Neuronal stem cell (in vitro differentiated cells): ENCODE measurements at regions not wholly inside any gene's neighbourhood (a gene's known extent, or its start where the extent isn't known, plus 50 kb on each side); places are given as distances from the start of the nearest gene placed in this dataset.

Experiments used
- DNase-seq: peaks from one replicate; pipeline ENCODE4 v3.0.0-alpha.2; 2013; ENCODE audit warnings: low spot score
- H2AFZ ChIP-seq: one replicate; pipeline ENCODE4 v1.6.1; 2013; ENCODE audit warnings: mild to moderate bottlenecking, low read length, inconsistent platforms
- H2AK5ac ChIP-seq: 2 replicates; pipeline ENCODE4 v1.6.1; 2013; ENCODE audit warnings: low read depth, mild to moderate bottlenecking, inconsistent platforms, low read length, moderate library complexity, mixed read lengths
- H2BK120ac ChIP-seq: 2 replicates; pipeline ENCODE4 v1.6.1; 2013; ENCODE audit warnings: low read depth, mild to moderate bottlenecking, inconsistent platforms, low read length, moderate library complexity, mixed read lengths
- H2BK12ac ChIP-seq: one replicate; pipeline ENCODE4 v1.6.1; 2013; ENCODE audit warnings: low read length, inconsistent platforms
- H2BK15ac ChIP-seq: 2 replicates; pipeline ENCODE4 v1.6.1; 2013; ENCODE audit warnings: mild to moderate bottlenecking, low read length, inconsistent platforms, mixed read lengths
- H2BK5ac ChIP-seq: one replicate; pipeline ENCODE4 v1.6.1; 2013; ENCODE audit warnings: inconsistent platforms, mild to moderate bottlenecking, low read length, moderate library complexity
- H3K14ac ChIP-seq: one replicate; pipeline ENCODE4 v1.6.1; 2013; ENCODE audit warnings: low read length, inconsistent platforms
- H3K18ac ChIP-seq: 2 replicates; pipeline ENCODE4 v1.6.1; 2013; ENCODE audit warnings: low read length, inconsistent platforms
- H3K23ac ChIP-seq: 2 replicates; pipeline ENCODE4 v1.6.1; 2013; ENCODE audit warnings: low read depth, mild to moderate bottlenecking, mixed read lengths, low read length, inconsistent platforms; ENCODE audit not compliant: poor library complexity
- H3K27ac ChIP-seq: replicated peaks from 3 replicates; pipeline ENCODE4 v1.5.1; 2013; ENCODE audit warnings: low read length, inconsistent platforms
- H3K27me3 ChIP-seq, 3 experiments: 2 replicates each; pipeline ENCODE4 v1.6.1; 2013; ENCODE audit warnings: low read length in 3 of 3, mild to moderate bottlenecking in 2 of 3, inconsistent platforms in 1 of 3, low read depth in 1 of 3, mixed read lengths in 1 of 3, moderate library complexity in 1 of 3; ENCODE audit not compliant: control insufficient read depth in 3 of 3, insufficient read depth in 3 of 3
- H3K36me3 ChIP-seq, 2 donors: replicated peaks in 1 of 2; 2 replicates each; pipeline ENCODE4 v1.6.1; 2013; ENCODE audit warnings: low read length in 2 of 2; ENCODE audit not compliant: control insufficient read depth in 2 of 2, insufficient read depth in 2 of 2
- H3K4ac ChIP-seq: 2 replicates; pipeline ENCODE4 v1.6.1; 2013; ENCODE audit warnings: inconsistent platforms, mild to moderate bottlenecking, low read length, moderate library complexity
- H3K4me1 ChIP-seq, 2 donors: 1 replicate in 1 of 2; 2 replicates in 1 of 2; pipeline ENCODE4 v1.6.1; 2013; ENCODE audit warnings: low read length in 2 of 2, low read depth in 1 of 2; ENCODE audit not compliant: control insufficient read depth in 2 of 2, insufficient read depth in 1 of 2
- H3K4me2 ChIP-seq: one replicate; pipeline ENCODE4 v1.6.1; 2013; ENCODE audit warnings: mild to moderate bottlenecking, low read length, inconsistent platforms; ENCODE audit not compliant: insufficient read depth, poor library complexity, severe bottlenecking
- H3K4me3 ChIP-seq, 2 donors: 2 replicates each; pipeline ENCODE4 v1.5.1; 2013; ENCODE audit warnings: low read length in 2 of 2, mild to moderate bottlenecking in 2 of 2, inconsistent platforms in 1 of 2, moderate library complexity in 1 of 2
- H3K79me1 ChIP-seq: one replicate; pipeline ENCODE4 v1.6.1; 2013; ENCODE audit warnings: low read depth, mild to moderate bottlenecking, inconsistent platforms, low read length, moderate library complexity
- H3K9ac ChIP-seq: one replicate; pipeline ENCODE4 v1.6.1; 2013; ENCODE audit warnings: mild to moderate bottlenecking, low read depth, low read length, inconsistent platforms; ENCODE audit not compliant: poor library complexity
- H3K9me3 ChIP-seq, 2 donors: replicated peaks in 1 of 2; 2 replicates each; pipeline versions ENCODE3 to v1.6.1; 2013; ENCODE audit warnings: low read length in 2 of 2, mild to moderate bottlenecking in 2 of 2, inconsistent platforms in 1 of 2, low read depth in 1 of 2, mixed read lengths in 1 of 2, moderate library complexity in 1 of 2; ENCODE audit not compliant: control insufficient read depth in 2 of 2, insufficient read depth in 1 of 2
- H4K8ac ChIP-seq: one replicate; pipeline ENCODE4 v1.6.1; 2013; ENCODE audit warnings: low read depth, mild to moderate bottlenecking, inconsistent platforms, low read length, moderate library complexity
- H4K91ac ChIP-seq: one replicate; pipeline ENCODE4 v1.6.1; 2013; ENCODE audit warnings: low read length, low read depth, mild to moderate bottlenecking, inconsistent platforms; ENCODE audit not compliant: poor library complexity
- WGBS, 2 donors: extraction: QIAGEN DNeasy Blood & Tissue Kit; methylation state at CpG; one replicate each; pipeline ENCODE4 v1.1.7; 2013; ENCODE audit warnings: missing lambda C conversion rate in 2 of 2, mixed read lengths in 1 of 2; ENCODE audit not compliant: insufficient read length in 2 of 2, insufficient replicate concordance in 1 of 2; ENCODE audit errors: extremely low coverage in 2 of 2; 5-methylcytosine and 5-hydroxymethylcytosine counted together

DNA sequence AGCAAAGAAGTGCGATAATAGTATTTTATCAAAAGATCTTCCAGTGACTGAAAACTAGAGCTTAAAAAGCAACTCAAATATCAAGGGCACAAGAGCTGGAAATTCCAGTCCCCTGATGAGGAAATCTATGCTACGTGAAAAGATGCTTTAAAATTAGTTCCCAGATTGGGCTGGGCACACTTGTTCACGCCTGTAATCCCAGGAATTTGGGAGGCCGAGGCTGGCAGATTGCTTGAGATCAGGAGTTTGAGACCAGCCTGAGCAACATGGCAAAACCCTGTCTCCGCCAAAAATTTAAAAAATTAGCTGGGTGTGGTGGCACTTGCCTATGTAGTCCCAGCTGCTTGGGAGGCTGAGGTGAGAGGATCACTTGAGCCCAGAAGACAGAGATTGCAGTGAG is 138.8 kb downstream of the SEMA6D start:
- WGBS, 2 donors, result no CpG with 5 or more reads among the region's 5 CpGs
- Histone ChIP-seq H3K4me1 (peaks cover 0 to 9% of the 10 kb centered on the region in 2 donors), H3K9ac (no peak overlapping the region), H3K18ac (no peak overlapping the region), H3K27me3 (no peaks in the 10 kb centered on the region), H2AFZ (no peak overlapping the region), H3K4me2 (no peak overlapping the region), H2BK120ac (no peak overlapping the region), H3K23ac (no peak overlapping the region), H3K9me3 (no peaks in the 10 kb centered on the region), H4K8ac (no peak overlapping the region), H3K4ac (no peak overlapping the region), H3K36me3 (no peaks in the 10 kb centered on the region), H3K79me1 (no peaks in the 10 kb centered on the region), H3K4me3 (no peak overlapping the region), H3K27ac (no peak overlapping the region), H2BK15ac (no peak overlapping the region), H3K14ac (no peak overlapping the region), H4K91ac (no peak overlapping the region), H2AK5ac (no peak overlapping the region), H2BK12ac (no peak overlapping the region), H2BK5ac (no peak overlapping the region)
- no peak for DNase-seq

DNA sequence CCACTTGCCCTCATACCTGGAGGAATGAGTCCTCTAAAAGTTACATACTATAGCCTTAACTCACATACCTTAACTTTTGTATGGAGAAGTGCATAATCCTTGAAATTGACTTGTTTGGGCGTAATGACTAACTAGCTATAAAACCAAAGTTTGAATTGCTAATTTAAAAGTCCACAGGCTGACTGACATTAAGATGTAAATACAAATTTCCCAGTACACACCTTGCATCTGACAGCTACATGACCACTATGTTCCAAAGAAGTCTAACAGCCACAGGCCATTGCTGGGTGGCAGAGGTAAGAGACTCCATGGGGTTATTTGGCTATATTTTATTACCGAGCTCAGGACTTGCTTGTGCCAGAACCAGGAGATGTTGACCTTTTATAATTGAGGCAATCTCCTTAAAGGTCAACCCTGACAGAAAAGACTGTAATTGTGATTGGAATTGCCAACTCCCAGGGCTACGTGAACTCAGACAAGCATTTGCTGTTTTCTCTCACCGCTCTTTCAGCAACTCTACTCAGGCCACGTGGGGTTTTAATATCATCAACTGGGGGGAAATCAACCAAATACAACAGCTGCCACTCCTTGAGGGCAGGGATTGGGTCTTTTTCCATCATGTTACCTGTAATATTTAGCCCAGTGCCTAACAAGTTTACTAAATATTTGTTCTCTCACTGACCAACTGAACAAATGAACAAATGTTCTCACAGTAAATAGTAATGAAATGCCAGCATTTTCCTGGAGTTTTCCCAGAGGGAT is 139.9 kb downstream of the SEMA6D start:
- H3K4me1 ChIP-seq, result peaks cover 0 to 12% of the 10 kb centered on the region in 2 donors
- no peak overlapping the region for H3K4ac ChIP-seq
- no peak overlapping the region for H3K27ac ChIP-seq
- WGBS, 2 donors, result no CpG with 5 or more reads among the region's 5 CpGs
- no peak overlapping the region for H2AFZ ChIP-seq
- no peak overlapping the region for H3K14ac ChIP-seq
- H2AK5ac ChIP-seq, result no peak overlapping the region
- H2BK120ac ChIP-seq, result no peak overlapping the region
- H3K18ac ChIP-seq, result no peak overlapping the region
- no peaks in the 10 kb centered on the region for H3K36me3 ChIP-seq
- no peak overlapping the region for H4K91ac ChIP-seq
- H3K9me3 ChIP-seq, result no peaks in the 10 kb centered on the region
- H3K23ac ChIP-seq, result no peak overlapping the region
- no peaks in the 10 kb centered on the region for H3K27me3 ChIP-seq
- no peak overlapping the region for H2BK12ac ChIP-seq
- no peak overlapping the region for H3K4me2 ChIP-seq
- no peak overlapping the region for H2BK15ac ChIP-seq
- no peak overlapping the region for H3K4me3 ChIP-seq
- no peaks in the 10 kb centered on the region for H3K79me1 ChIP-seq
- H3K9ac ChIP-seq, result no peak overlapping the region
- H2BK5ac ChIP-seq, result no peak overlapping the region
- H4K8ac ChIP-seq, result no peak overlapping the region
- no peak for DNase-seq

- H4K91ac ChIP-seq, result no peak overlapping the region
- no CpG with 5 or more reads among the region's 3 CpGs for WGBS, 2 donors
- H2BK12ac ChIP-seq, result no peak overlapping the region
- no peak overlapping the region for H2AFZ ChIP-seq
- no peak overlapping the region for H3K4me3 ChIP-seq
- no peak overlapping the region for H2BK120ac ChIP-seq
- H3K23ac ChIP-seq, result no peak overlapping the region
- H3K14ac ChIP-seq, result no peak overlapping the region
- no peak overlapping the region for H3K9ac ChIP-seq
- no peaks in the 10 kb centered on the region for H3K79me1 ChIP-seq
- no peak overlapping the region for H3K4ac ChIP-seq
- H3K4me2 ChIP-seq, result no peak overlapping the region
- H3K9me3 ChIP-seq, result no peaks in the 10 kb centered on the region
- no peak overlapping the region for H2BK5ac ChIP-seq
- no peak overlapping the region for H2BK15ac ChIP-seq
- no peaks in the 10 kb centered on the region for H3K27me3 ChIP-seq
- H3K4me1 ChIP-seq, result peaks cover 0 to 14% of the 10 kb centered on the region in 2 donors
- no peak overlapping the region for H4K8ac ChIP-seq
- DNase-seq, result no peak
- H3K27ac ChIP-seq, result no peak overlapping the region
- H2AK5ac ChIP-seq, result no peak overlapping the region
- no peak overlapping the region for H3K18ac ChIP-seq
- no peaks in the 10 kb centered on the region for H3K36me3 ChIP-seq
Observed at GRCh38 chr15:47857776-47858167, 140.5 kb downstream of the SEMA6D start.

DNA sequence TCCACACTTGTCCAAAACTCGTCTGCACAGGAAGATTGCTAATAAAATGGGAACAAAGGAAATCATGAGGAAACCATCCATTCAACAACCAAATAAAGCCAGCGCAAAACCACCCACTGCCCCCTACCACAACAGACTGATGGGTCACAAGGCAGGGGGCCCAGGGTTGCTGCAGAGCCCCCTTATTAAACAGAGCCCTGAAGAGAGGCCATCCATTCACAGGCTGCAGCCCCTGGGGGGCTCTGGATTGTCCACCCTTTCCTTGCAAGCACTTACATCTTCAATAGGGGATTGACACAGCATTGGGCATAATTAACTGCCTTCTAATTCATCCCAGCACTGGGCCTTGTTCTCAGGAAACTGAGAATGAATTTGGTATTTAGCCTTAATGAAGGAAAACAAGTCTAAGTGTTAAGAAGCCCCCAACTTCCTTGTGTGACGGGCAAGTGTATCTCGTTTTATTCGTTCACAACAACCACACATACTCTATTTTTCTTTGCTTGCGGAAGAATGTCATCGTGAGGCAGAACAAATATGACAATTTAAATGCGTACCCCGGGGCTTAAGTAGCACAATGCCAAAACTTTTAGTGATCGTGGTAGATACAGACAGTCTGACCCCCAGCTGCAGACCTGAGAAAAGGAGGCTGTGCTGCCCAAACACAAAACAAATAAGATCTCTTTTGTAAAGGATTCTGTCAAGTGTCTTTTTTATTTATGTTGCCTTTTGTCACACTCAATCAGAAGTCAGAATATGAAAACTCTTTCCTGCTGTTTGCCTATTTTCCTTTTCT is 144.0 kb downstream of the SEMA6D start:
- H3K9me3 ChIP-seq, result peaks cover 0 to 1% of the 10 kb centered on the region in 2 donors
- no peak overlapping the region for H2AK5ac ChIP-seq
- no CpG with 5 or more reads among the region's 10 CpGs for WGBS, 2 donors
- H3K18ac ChIP-seq, result no peak overlapping the region
- H2BK5ac ChIP-seq, result no peak overlapping the region
- no peak overlapping the region for H4K8ac ChIP-seq
- no peak overlapping the region for H2BK15ac ChIP-seq
- peak overlapping the region; percentile 29 for H3K4me2 ChIP-seq
- H2BK12ac ChIP-seq, result no peak overlapping the region
- peak; percentile 40 for DNase-seq
- H3K4ac ChIP-seq, result no peak overlapping the region
- peak overlapping the region; percentile 56 for H3K27ac ChIP-seq
- no peaks in the 10 kb centered on the region for H3K79me1 ChIP-seq
- H2BK120ac ChIP-seq, result no peak overlapping the region
- H3K23ac ChIP-seq, result no peak overlapping the region
- no peaks in the 10 kb centered on the region for H3K36me3 ChIP-seq
- H3K27me3 ChIP-seq, result no peaks in the 10 kb centered on the region
- no peak overlapping the region for H3K4me3 ChIP-seq
- H3K9ac ChIP-seq, result no peak overlapping the region
- H3K14ac ChIP-seq, result no peak overlapping the region
- peak overlapping the region; percentile 37 for H2AFZ ChIP-seq
- no peak overlapping the region for H4K91ac ChIP-seq
- peaks cover 0 to 16% of the 10 kb centered on the region in 2 donors for H3K4me1 ChIP-seq
